Uterus (tissue), 3 donors: ENCODE measurements at regions not wholly inside any gene's neighbourhood (a gene's known extent, or its start where the extent isn't known, plus 50 kb on each side); places are given as distances from the start of the nearest gene placed in this dataset.

Source experiments
- DNase-seq, 2 donors: peaks; one replicate each; pipeline ENCODE4 v3.0.0-alpha.2; 2019 to 2020
- H3K27ac ChIP-seq, 2 donors: fragments of 200-600 bp; sonication (generic); 1 replicate in 1 of 2; 2 replicates in 1 of 2; pipeline ENCODE4 v1.5.1; 2016 to 2018
- H3K27me3 ChIP-seq, 2 donors: fragments of 200-600 bp; sonication (generic); one replicate each; pipeline ENCODE4 v1.5.1; 2018 to 2019; ENCODE audit warnings: control low read depth in 1 of 2
- H3K36me3 ChIP-seq, 2 donors: fragments of 200-600 bp; sonication (generic); one replicate each; pipeline ENCODE4 v1.5.1; 2019; ENCODE audit warnings: control low read depth in 1 of 2
- H3K4me1 ChIP-seq, 2 donors: fragments of 200-600 bp; sonication (generic); one replicate each; pipeline ENCODE4 v1.5.1; 2018 to 2019; ENCODE audit warnings: control low read depth in 1 of 2
- H3K4me3 ChIP-seq, 2 donors: fragments of 200-600 bp; sonication (generic); 1 replicate in 1 of 2; 2 replicates in 1 of 2; pipeline ENCODE4 v1.5.1; 2018 to 2019; ENCODE audit warnings: mild to moderate bottlenecking in 1 of 2
- H3K9me3 ChIP-seq, 2 donors: fragments of 200-600 bp; sonication (generic); one replicate each; pipeline ENCODE4 v1.5.1; 2019; ENCODE audit warnings: control low read depth in 1 of 2
- CTCF ChIP-seq, 4 experiments: fragments of 200-600 bp in 2 of 4; fragments of 450-650 bp in 2 of 4; sonication (generic) in 2 of 4; IDR thresholded peaks; one replicate each; pipeline ENCODE4 v1.5.1; 2016 to 2019; ENCODE audit warnings: antibody characterized with exemption in 4 of 4, mild to moderate bottlenecking in 2 of 4, moderate library complexity in 1 of 4
- POLR2A ChIP-seq, 2 donors: fragments of 450-650 bp; IDR thresholded peaks; one replicate each; pipeline ENCODE4 v1.6.1; 2016; ENCODE audit warnings: antibody characterized with exemption in 2 of 2, mild to moderate bottlenecking in 1 of 2, moderate library complexity in 1 of 2
- intact Hi-C: fragments of 100-400 bp; cut with DNase I; formaldehyde crosslinking; loops from one replicate; pipeline ENCODE4 v1.15.1; 2023; ENCODE audit warnings: low total_unique reads
- donor health status: DM: yes; HTN: yes; CAD: no.

GRCh38 chr5:110909415-110909814 lies 162.1 kb upstream of the TSLP start:
- Histone ChIP-seq H3K4me3 (no peak overlapping the region), H3K4me1 (no peaks in the 10 kb centered on the region), H3K27me3 (no peaks in the 10 kb centered on the region), H3K27ac (no peak overlapping the region), H3K36me3 (no peaks in the 10 kb centered on the region), H3K9me3 (no peaks in the 10 kb centered on the region)
- intact Hi-C loops = no loop called here
- no peak for DNase-seq
- TF ChIP-seq CTCF (IDR thresholded peaks at IDR 0.05) (no peak), POLR2A (IDR thresholded peaks at IDR 0.05) (no peak)

- intact Hi-C loops = no loop called here
- Histone ChIP-seq H3K36me3 (no peaks in the 10 kb centered on the region), H3K27me3 (no peaks in the 10 kb centered on the region), H3K4me3 (no peak overlapping the region), H3K9me3 (no peaks in the 10 kb centered on the region), H3K27ac (no peak overlapping the region), H3K4me1 (no peaks in the 10 kb centered on the region)
- TF ChIP-seq POLR2A (IDR thresholded peaks at IDR 0.05) (no peak), CTCF (IDR thresholded peaks at IDR 0.05) (no peak)
- no peak for DNase-seq
Observed at GRCh38 chr5:110909950-110910349, 161.6 kb upstream of the TSLP start.

- Histone ChIP-seq H3K4me3 (no peak overlapping the region), H3K4me1 (no peaks in the 10 kb centered on the region), H3K36me3 (no peaks in the 10 kb centered on the region), H3K27ac (no peak overlapping the region), H3K9me3 (no peaks in the 10 kb centered on the region), H3K27me3 (no peaks in the 10 kb centered on the region)
- no peak for DNase-seq
- intact Hi-C loops = no loop called here
- no peak for TF ChIP-seq POLR2A (IDR thresholded peaks at IDR 0.05)
- TF ChIP-seq CTCF (IDR thresholded peaks at IDR 0.05) = no peak
Observed at GRCh38 chr5:110913221-110913620, 158.3 kb upstream of the TSLP start.

- no peak for TF ChIP-seq POLR2A (IDR thresholded peaks at IDR 0.05)
- no peak for TF ChIP-seq CTCF (IDR thresholded peaks at IDR 0.05)
- no peaks in the 10 kb centered on the region for H3K4me1 ChIP-seq
- no peak overlapping the region for H3K27ac ChIP-seq
- no peak for DNase-seq
- intact Hi-C loops = no loop called here
- H3K4me3 ChIP-seq = no peak overlapping the region
- H3K36me3 ChIP-seq = no peaks in the 10 kb centered on the region
- H3K9me3 ChIP-seq = no peaks in the 10 kb centered on the region
- H3K27me3 ChIP-seq = no peaks in the 10 kb centered on the region
Observed at GRCh38 chr5:110916381-110917049, 155.0 kb upstream of the TSLP start.

GRCh38 chr5:110917161-110917875 lies 154.2 kb upstream of the TSLP start:
- Histone ChIP-seq H3K4me1 (no peaks in the 10 kb centered on the region), H3K27me3 (no peaks in the 10 kb centered on the region), H3K27ac (no peak overlapping the region), H3K4me3 (no peak overlapping the region), H3K9me3 (no peaks in the 10 kb centered on the region), H3K36me3 (no peaks in the 10 kb centered on the region)
- TF ChIP-seq POLR2A (IDR thresholded peaks at IDR 0.05) = no peak
- no peak for DNase-seq
- intact Hi-C loops = no loop called here
